ENCODE measurements at regions not wholly inside any gene's neighbourhood (a gene's known extent, or its start where the extent isn't known, plus 50 kb on each side); places are given as distances from the start of the nearest gene placed in this dataset.

- no peak overlapping the region for H2AFZ ChIP-seq (replicated peaks; ENCODE audit: low read length, poor library complexity)
- H3K18ac ChIP-seq (ENCODE audit: low read depth, low read length): no peak overlapping the region
- H3K4me2 ChIP-seq (ENCODE audit: low read depth, low read length): no peak overlapping the region
- no TSS peak for BruUV-seq (replicated peaks)
- no peak overlapping the region for H2BK5ac ChIP-seq (ENCODE audit: low read depth, low read length, poor library complexity, severe bottlenecking)
- H3K9me1 ChIP-seq (ENCODE audit: insufficient read depth, low read length): no peaks in the 10 kb centered on the region
- no peak overlapping the region for H4K5ac ChIP-seq (ENCODE audit: low read depth, low read length)
- no peak for DNase-seq
- TF ChIP-seq CTCF (conservative IDR thresholded peaks at IDR 0.05; ENCODE audit: low read depth, low read length) (no peak), MAFK (IDR thresholded peaks at IDR 0.05; ENCODE audit: low read depth, low read length) (no peak), RCOR1 (IDR thresholded peaks at IDR 0.05; ENCODE audit: insufficient replicate concordance, low read length) (no peak), RFX5 (IDR thresholded peaks at IDR 0.05; ENCODE audit: low read depth, low read length) (no peak), ELK1 (IDR thresholded peaks at IDR 0.05; ENCODE audit: borderline replicate concordance, low read depth, low read length) (no peak), MXI1 (IDR thresholded peaks at IDR 0.05; ENCODE audit: borderline replicate concordance, low read depth, low read length) (no peak), CHD1 (IDR thresholded peaks at IDR 0.05; ENCODE audit: low read depth, low read length) (no peak), MAZ (IDR thresholded peaks at IDR 0.05; ENCODE audit: borderline replicate concordance, low read depth, low read length) (no peak), POLR2A (IDR thresholded peaks at IDR 0.05; ENCODE audit: low read depth, low read length) (no peak), BHLHE40 (IDR thresholded peaks at IDR 0.05; ENCODE audit: low read depth, low read length) (no peak), USF2 (IDR thresholded peaks at IDR 0.05; ENCODE audit: low read depth, low read length) (no peak), RAD21 (IDR thresholded peaks at IDR 0.05; ENCODE audit: low read length) (no peak), NFE2L2 (IDR thresholded peaks at IDR 0.05; ENCODE audit: low read depth, low read length) (no peak)
- WGBS, 2 experiments (ENCODE audit: extremely low coverage in 2 of 2, insufficient read length in 1 of 2): no CpG with 5 or more reads among the region's 15 CpGs
- ChIA-PET POLR2A (ENCODE audit: unreplicated experiment) (no interaction called here), CTCF (no interaction called here)
- no peak overlapping the region for H3K27ac ChIP-seq (ENCODE audit: insufficient read depth, low read length)
- H3K27me3 ChIP-seq (ENCODE audit: control insufficient read depth, insufficient read depth, low read length): no peaks in the 10 kb centered on the region
- no peak overlapping the region for H2BK15ac ChIP-seq (ENCODE audit: low read depth, low read length)
- no peaks in the 10 kb centered on the region for H3K79me1 ChIP-seq (ENCODE audit: low read depth in 1 of 2, low read length in 2 of 2)
- H3K4me1 ChIP-seq (ENCODE audit: control insufficient read depth, insufficient read depth, low read length): no peaks in the 10 kb centered on the region
- H4K91ac ChIP-seq (ENCODE audit: insufficient read depth, low read depth, low read length): no peak overlapping the region
- H4K8ac ChIP-seq (ENCODE audit: low read depth in 2 of 2, low read length in 2 of 2): no peak overlapping the region
- H2BK120ac ChIP-seq (ENCODE audit: low read depth, low read length): no peak overlapping the region
- no peaks in the 10 kb centered on the region for H3K36me3 ChIP-seq (ENCODE audit: control insufficient read depth, insufficient read depth, low read length)
- no peak overlapping the region for H2AK9ac ChIP-seq (replicated peaks; ENCODE audit: low read depth, low read length, poor library complexity)
- no peak overlapping the region for H3K4ac ChIP-seq (ENCODE audit: low read depth, low read length)
- H3K14ac ChIP-seq (replicated peaks; ENCODE audit: low read depth, low read length): no peak overlapping the region
- no peak for ATAC-seq (ENCODE audit: low read depth)
- no peaks in the 10 kb centered on the region for H3K9me3 ChIP-seq (ENCODE audit: control insufficient read depth, insufficient read depth, low read length)
- no peak overlapping the region for H3K56ac ChIP-seq (ENCODE audit: extremely low read depth, insufficient read depth, low read length)
- H3K23ac ChIP-seq (ENCODE audit: low read depth, low read length): no peak overlapping the region
- no peak overlapping the region for H2BK20ac ChIP-seq (ENCODE audit: low read depth, low read length)
- intact Hi-C loops (cut with micrococcal nuclease) (no loop called here), in situ Hi-C loops (cut with MboI; ENCODE audit: low sequenced_read_pairs) (no loop called here), dilution Hi-C loops (cut with HindIII; ENCODE audit: low sequenced_read_pairs, unreplicated experiment) (no loop called here)
- no peak overlapping the region for H3K4me3 ChIP-seq (ENCODE audit: insufficient read depth, low read depth, low read length)
- no peak overlapping the region for H2AK5ac ChIP-seq (ENCODE audit: low read depth, low read length)
- no peak overlapping the region for H3K9ac ChIP-seq (ENCODE audit: low read depth, low read length)
- H4K20me1 ChIP-seq (ENCODE audit: insufficient read depth, low read length): no peaks in the 10 kb centered on the region
Observed at GRCh38 chr12:84554199-84554723, 358.3 kb downstream of the SLC6A15 start.

All from IMR-90 (cell line).